ENCODE measurements at regions not wholly inside any gene's neighbourhood (a gene's known extent, or its start where the extent isn't known, plus 50 kb on each side); places are given as distances from the start of the nearest gene placed in this dataset.

GRCh38 chr15:31159837-31160236, 58.3 kb upstream of the TRPM1 start:
- H3K9me3 ChIP-seq (ENCODE audit: control insufficient read depth, insufficient read depth, low read depth, low read length) = no peaks in the 10 kb centered on the region
- no peaks in the 10 kb centered on the region for H3K4me1 ChIP-seq (ENCODE audit: control insufficient read depth, insufficient read depth, low read length)
- CTCF ChIA-PET = no interaction called here
- TF ChIP-seq, protein P1, sequence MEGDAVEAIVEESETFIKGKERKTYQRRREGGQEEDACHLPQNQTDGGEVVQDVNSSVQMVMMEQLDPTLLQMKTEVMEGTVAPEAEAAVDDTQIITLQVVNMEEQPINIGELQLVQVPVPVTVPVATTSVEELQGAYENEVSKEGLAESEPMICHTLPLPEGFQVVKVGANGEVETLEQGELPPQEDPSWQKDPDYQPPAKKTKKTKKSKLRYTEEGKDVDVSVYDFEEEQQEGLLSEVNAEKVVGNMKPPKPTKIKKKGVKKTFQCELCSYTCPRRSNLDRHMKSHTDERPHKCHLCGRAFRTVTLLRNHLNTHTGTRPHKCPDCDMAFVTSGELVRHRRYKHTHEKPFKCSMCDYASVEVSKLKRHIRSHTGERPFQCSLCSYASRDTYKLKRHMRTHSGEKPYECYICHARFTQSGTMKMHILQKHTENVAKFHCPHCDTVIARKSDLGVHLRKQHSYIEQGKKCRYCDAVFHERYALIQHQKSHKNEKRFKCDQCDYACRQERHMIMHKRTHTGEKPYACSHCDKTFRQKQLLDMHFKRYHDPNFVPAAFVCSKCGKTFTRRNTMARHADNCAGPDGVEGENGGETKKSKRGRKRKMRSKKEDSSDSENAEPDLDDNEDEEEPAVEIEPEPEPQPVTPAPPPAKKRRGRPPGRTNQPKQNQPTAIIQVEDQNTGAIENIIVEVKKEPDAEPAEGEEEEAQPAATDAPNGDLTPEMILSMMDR (IDR thresholded peaks at IDR 0.05) = no peak
- TF ChIP-seq TCF7L2 (IDR thresholded peaks at IDR 0.05; ENCODE audit: low read depth, low read length) = no peak
- TF ChIP-seq POLR2AphosphoS5 (IDR thresholded peaks at IDR 0.05; ENCODE audit: low read depth, low read length) = no peak
- TF ChIP-seq SIN3A (IDR thresholded peaks at IDR 0.05; ENCODE audit: borderline replicate concordance, insufficient read depth, low read depth, low read length) = no peak
- TF ChIP-seq, protein P2, sequence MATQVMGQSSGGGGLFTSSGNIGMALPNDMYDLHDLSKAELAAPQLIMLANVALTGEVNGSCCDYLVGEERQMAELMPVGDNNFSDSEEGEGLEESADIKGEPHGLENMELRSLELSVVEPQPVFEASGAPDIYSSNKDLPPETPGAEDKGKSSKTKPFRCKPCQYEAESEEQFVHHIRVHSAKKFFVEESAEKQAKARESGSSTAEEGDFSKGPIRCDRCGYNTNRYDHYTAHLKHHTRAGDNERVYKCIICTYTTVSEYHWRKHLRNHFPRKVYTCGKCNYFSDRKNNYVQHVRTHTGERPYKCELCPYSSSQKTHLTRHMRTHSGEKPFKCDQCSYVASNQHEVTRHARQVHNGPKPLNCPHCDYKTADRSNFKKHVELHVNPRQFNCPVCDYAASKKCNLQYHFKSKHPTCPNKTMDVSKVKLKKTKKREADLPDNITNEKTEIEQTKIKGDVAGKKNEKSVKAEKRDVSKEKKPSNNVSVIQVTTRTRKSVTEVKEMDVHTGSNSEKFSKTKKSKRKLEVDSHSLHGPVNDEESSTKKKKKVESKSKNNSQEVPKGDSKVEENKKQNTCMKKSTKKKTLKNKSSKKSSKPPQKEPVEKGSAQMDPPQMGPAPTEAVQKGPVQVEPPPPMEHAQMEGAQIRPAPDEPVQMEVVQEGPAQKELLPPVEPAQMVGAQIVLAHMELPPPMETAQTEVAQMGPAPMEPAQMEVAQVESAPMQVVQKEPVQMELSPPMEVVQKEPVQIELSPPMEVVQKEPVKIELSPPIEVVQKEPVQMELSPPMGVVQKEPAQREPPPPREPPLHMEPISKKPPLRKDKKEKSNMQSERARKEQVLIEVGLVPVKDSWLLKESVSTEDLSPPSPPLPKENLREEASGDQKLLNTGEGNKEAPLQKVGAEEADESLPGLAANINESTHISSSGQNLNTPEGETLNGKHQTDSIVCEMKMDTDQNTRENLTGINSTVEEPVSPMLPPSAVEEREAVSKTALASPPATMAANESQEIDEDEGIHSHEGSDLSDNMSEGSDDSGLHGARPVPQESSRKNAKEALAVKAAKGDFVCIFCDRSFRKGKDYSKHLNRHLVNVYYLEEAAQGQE (IDR thresholded peaks at IDR 0.05; ENCODE audit: insufficient read depth in 1 of 2, low read depth in 2 of 2, low read length in 1 of 2) = no peak
- POLR2A ChIA-PET = no interaction called here
- intact Hi-C loops (cut with micrococcal nuclease; ENCODE audit: unreplicated experiment) = no loop called here
- H3K4me3 ChIP-seq (ENCODE audit: low read depth in 2 of 2, low read length in 2 of 2) = no peak overlapping the region
- H3K27me3 ChIP-seq (ENCODE audit: control insufficient read depth, insufficient read depth, low read length) = no peaks in the 10 kb centered on the region
- no TSS peak for BruUV-seq (replicated peaks)
- DNase-seq (ENCODE audit: low read depth, low spot score) (no peak), ATAC-seq (no peak)
- no peak overlapping the region for H3K27ac ChIP-seq (ENCODE audit: low read length)
- H3K36me3 ChIP-seq (ENCODE audit: control insufficient read depth, insufficient read depth, low read length) = no peaks in the 10 kb centered on the region
- in situ Hi-C loops (cut with HindIII; ENCODE audit: low pct_unique_long_range_greater_than_20kb, low sequenced_read_pairs) = no loop called here

DNA sequence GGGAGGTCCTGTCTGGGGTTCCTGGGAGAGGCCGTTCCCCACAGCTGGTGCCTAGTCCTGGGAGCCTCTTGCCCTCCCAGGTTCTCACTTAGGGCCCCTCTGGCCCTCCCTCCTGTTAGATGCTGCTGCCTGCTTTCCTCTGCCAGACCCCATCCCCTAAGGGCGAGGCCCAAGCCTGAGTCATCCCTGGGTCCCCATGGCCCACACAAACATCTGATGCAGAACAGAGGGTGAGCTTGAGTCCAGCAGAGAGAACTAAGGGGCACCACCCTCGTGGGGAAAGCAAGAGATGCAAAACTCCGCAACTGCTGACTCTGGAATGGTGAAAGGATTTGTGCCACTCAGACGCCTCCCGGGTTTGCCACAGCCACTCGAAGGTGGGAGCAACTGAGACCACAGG, 58.8 kb upstream of the TRPM1 start:
- Histone ChIP-seq H3K4me3 (ENCODE audit: low read depth in 2 of 2, low read length in 2 of 2) (no peak overlapping the region), H3K4me1 (ENCODE audit: control insufficient read depth, insufficient read depth, low read length) (no peaks in the 10 kb centered on the region), H3K27me3 (ENCODE audit: control insufficient read depth, insufficient read depth, low read length) (no peaks in the 10 kb centered on the region), H3K36me3 (ENCODE audit: control insufficient read depth, insufficient read depth, low read length) (no peaks in the 10 kb centered on the region), H3K9me3 (ENCODE audit: control insufficient read depth, insufficient read depth, low read depth, low read length) (no peaks in the 10 kb centered on the region), H3K27ac (ENCODE audit: low read length) (no peak overlapping the region)
- TF ChIP-seq POLR2AphosphoS5 (IDR thresholded peaks at IDR 0.05; ENCODE audit: low read depth, low read length) (no peak), SIN3A (IDR thresholded peaks at IDR 0.05; ENCODE audit: borderline replicate concordance, insufficient read depth, low read depth, low read length) (no peak), TCF7L2 (IDR thresholded peaks at IDR 0.05; ENCODE audit: low read depth, low read length) (no peak)
- TF ChIP-seq, protein P2 (IDR thresholded peaks at IDR 0.05; ENCODE audit: insufficient read depth in 1 of 2, low read depth in 2 of 2, low read length in 1 of 2) = no peak
- TF ChIP-seq, protein P1 (IDR thresholded peaks at IDR 0.05) = no peak
- intact Hi-C loops (cut with micrococcal nuclease; ENCODE audit: unreplicated experiment) = no loop called here
- POLR2A ChIA-PET = no interaction called here
- DNase-seq (ENCODE audit: low read depth, low spot score) (no peak), ATAC-seq (no peak)
- CTCF ChIA-PET = no interaction called here
- in situ Hi-C loops (cut with HindIII; ENCODE audit: low pct_unique_long_range_greater_than_20kb, low sequenced_read_pairs) = no loop called here
- BruUV-seq (replicated peaks) = no TSS peak

Data from Panc1 (cell line).